ENCODE measurements at regions not wholly inside any gene's neighbourhood (a gene's known extent, or its start where the extent isn't known, plus 50 kb on each side); places are given as distances from the start of the nearest gene placed in this dataset.
"Not testable (repeated sequence)": the region's sequence is repeated elsewhere in the genome, so short reads cannot be mapped to it uniquely, and the experiment has no call there.

- DNase-seq = no peak
Measured at GRCh38 chr4:77451530-77451929, 154.1 kb upstream of the CXCL13 start.

DNA sequence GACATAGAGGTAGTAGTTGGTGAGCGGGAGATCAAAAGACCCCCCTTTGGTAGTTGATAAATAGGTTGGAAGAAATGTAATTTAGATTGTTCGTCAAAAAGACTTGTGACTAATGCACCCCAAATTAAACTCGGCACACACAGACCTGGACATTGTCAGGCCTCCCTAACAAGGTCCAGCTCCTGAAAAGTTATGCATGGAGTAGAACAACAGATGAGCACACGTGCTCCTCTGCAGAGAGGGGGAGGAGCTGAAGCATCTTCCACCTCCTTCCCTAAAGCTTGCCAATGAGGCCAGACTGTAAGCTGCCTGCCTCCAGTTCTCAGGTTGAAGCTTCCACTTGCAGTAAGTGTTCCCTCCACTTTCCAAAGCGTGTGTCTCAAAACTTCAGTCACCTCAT, 153.5 kb upstream of the CXCL13 start:
- DNase-seq = not testable (repeated sequence)

DNA sequence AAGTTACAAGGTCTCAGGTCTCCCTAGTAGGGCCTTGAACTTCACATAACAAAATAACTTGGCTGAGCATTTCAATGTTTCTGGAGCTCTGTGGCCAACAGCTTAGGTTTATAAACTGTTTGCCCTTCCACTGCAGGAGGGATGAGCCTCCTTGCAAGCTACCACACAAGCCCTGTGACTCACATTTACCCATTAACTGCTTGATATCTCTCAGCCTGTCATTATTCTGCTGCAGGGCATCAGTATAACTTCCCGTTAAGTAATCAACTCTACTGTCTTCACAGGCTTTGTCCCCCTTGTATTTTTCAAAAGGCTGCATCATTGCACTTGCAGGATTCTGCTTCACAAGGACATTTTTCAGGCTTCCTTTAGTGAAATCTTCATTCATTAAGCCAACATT, 151.7 kb upstream of the CXCL13 start:
- DNase-seq = no peak

DNA sequence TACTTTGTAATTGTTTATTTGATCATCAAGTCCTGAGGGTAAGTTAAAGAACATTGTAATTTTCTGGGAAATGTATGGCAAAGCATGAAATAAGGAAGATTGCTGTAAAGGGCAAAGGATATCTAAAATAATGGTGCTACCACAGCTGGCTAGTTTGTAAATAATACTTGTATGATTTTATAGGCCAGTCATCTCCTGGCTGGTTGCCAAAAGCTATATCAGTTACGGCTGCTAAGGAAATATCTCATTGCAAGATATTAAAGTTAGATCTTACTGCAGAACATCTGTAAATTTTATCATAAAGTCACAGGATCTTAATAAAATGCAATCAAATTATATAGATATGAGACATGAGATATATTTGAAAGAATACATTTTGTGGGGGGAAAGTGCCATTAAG, 150.8 kb upstream of the CXCL13 start:
- DNase-seq = no peak

GRCh38 chr4:77464100-77464499, 141.5 kb upstream of the CXCL13 start:
- not testable (repeated sequence) for DNase-seq

- DNase-seq = no peak
Measured at GRCh38 chr4:77465271-77465670, 140.3 kb upstream of the CXCL13 start.

DNA sequence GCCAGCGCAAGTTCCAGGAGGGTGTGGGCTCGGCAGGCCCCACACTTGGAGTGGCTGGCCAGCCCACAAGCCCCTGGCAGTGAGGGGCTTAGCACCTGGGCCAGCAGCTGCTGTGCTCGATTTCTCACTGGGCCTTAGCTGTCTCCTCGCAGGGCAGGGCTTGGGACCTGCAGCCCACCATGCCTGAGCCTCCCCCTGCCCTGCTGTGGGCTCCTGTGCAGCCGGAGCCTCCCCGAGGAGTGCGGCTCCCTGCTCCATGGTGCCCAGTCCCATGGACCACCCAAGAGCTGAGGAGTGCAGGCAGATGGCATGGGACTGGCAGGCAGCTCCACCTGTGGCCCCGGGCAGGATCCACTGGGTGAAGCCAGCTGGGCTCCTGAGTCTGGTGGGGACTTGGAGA, 139.2 kb upstream of the CXCL13 start:
- DNase-seq = no peak

DNA sequence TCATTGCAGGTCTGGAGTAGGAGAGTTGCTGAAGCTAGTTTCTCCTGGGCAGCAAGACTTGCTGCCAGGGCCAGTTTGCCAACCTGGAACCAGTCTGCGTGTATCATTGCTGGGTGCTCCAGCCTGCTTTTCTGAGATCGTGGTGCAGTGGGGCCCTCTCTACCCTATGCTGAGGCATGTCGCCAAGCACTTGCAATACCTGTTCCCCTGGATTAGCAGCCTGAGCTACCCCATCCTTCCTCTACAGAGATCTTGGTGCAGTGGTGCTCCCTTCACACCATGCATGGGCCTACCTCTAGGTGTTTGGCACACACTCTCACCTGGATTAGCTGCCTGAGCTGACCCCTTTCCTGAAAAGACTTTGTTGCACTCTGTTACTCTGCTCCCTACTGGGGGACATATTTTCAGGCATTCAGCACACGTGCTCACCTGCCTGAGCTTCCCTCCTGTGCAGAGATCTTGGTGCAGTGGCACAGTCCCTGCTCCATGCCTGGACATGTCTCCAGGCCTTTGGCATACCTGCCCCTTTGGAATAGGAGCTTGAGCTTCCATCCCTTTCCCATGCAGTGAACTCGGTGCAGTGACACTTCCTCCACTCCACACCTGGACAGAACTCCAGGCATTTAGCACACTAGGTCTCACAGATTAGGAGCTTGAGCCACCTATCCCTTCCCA, 133.7 kb upstream of the CXCL13 start:
- no peak for DNase-seq

DNA sequence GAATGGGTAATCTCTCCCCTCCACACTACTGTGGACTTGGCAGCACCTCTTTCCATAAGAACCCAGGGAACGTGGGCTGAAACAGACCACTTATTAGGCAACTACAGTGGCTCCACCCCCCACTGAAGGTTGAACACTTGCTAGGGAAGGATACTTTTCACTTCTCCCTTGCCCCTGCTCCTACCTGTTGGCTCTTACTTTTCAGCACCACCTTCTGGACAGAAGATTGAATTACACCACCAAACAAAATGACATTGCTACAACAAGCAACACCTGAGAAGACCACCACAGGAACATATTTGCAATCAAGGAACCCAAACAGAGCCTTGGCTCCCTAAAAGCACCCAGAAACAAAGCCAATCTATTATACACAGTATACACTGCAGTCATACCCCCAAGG, 132.1 kb upstream of the CXCL13 start:
- no peak for DNase-seq

GRCh38 chr4:77481856-77482255, 123.8 kb upstream of the CXCL13 start:
- DNase-seq = no peak

DNA sequence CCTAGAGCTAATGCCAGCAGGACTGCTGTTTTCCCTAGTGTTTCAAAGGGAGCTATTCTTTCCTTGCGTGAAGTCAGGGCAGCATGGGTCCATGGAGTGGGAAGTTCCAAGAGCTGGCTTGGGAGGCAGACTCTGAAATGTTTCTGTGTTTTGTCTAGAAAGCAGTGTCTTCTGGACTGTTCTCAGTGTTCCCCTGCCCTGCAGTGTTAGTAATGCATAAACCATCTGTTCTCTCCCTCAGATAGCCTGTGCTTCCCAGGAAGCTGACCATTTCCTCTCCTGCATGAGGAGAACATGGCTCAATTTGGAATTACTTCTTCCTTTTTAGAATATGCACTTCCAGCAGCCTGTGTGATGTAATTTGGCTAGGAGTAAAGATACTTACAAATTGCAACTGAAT, 116.7 kb upstream of the CXCL13 start:
- DNase-seq = no peak

GRCh38 chr4:77493120-77493752, 112.4 kb upstream of the CXCL13 start:
- no peak for DNase-seq

GRCh38 chr4:77493829-77494551, 111.6 kb upstream of the CXCL13 start:
- no peak for DNase-seq

GRCh38 chr4:77496457-77496856, 109.2 kb upstream of the CXCL13 start:
- DNase-seq = no peak

DNA sequence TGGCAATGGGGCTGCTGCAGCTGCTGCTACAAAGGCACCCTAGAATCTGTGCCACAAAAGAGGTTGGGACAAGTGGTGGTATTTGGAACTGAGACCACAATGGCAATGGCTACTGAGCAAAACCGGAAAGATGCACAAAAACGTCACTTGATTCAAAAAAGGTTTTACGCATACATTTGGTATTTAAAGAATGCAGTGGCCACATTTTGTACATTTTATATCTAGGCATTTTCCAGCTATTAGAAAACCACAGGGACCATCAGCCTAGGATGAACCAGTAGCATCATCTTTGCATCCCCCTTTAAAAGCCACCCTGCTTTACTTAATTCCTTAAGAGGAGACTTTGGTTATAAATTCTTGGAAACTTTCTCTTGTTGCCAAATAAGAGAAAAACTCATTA, 104.8 kb upstream of the CXCL13 start:
- DNase-seq = no peak

GRCh38 chr4:77501240-77501639, 104.4 kb upstream of the CXCL13 start:
- no peak for DNase-seq

GRCh38 chr4:77501851-77502250, 103.8 kb upstream of the CXCL13 start:
- no peak for DNase-seq

- no peak for DNase-seq
Measured at GRCh38 chr4:77504407-77504806, 101.2 kb upstream of the CXCL13 start.

GRCh38 chr4:77505275-77505957, 100.2 kb upstream of the CXCL13 start:
- DNase-seq = no peak

GRCh38 chr4:77505958-77506319, 99.7 kb upstream of the CXCL13 start:
- no peak for DNase-seq

- DNase-seq = no peak
Measured at GRCh38 chr4:77510367-77510766, 95.3 kb upstream of the CXCL13 start.

GRCh38 chr4:77525538-77525937, 80.1 kb upstream of the CXCL13 start:
- DNase-seq = no peak

GRCh38 chr4:77527900-77528299, 77.7 kb upstream of the CXCL13 start:
- DNase-seq = not testable (repeated sequence)

GRCh38 chr4:77538144-77538543, 67.5 kb upstream of the CXCL13 start:
- no peak for DNase-seq

Data from activated T-cell treated with anti-CD3 and anti-CD28 coated beads for 4 hours (primary cell).